ENCODE measurements at regions not wholly inside any gene's neighbourhood (a gene's known extent, or its start where the extent isn't known, plus 50 kb on each side); places are given as distances from the start of the nearest gene placed in this dataset.
"Not testable (repeated sequence)": the region's sequence is repeated elsewhere in the genome, so short reads cannot be mapped to it uniquely, and the experiment has no call there.

GRCh38 chr4:179151770-179152169 is 1709.5 kb upstream of the AGA start:
- H3K36me3 ChIP-seq: no peaks in the 10 kb centered on the region
- TF ChIP-seq CTCF (IDR thresholded peaks at IDR 0.05; ENCODE audit: low read depth, low read length): no peak
- H3K9me3 ChIP-seq (ENCODE audit: severe bottlenecking): no peaks in the 10 kb centered on the region
- H3K4me3 ChIP-seq (ENCODE audit: low read depth, low read length): no peak overlapping the region
- H3K27ac ChIP-seq: no peak overlapping the region
- DNase-seq: no peak
- H3K27me3 ChIP-seq (ENCODE audit: insufficient read depth, low read depth, severe bottlenecking): peaks cover 31% of the 10 kb centered on the region

- no peaks in the 10 kb centered on the region for H3K9me3 ChIP-seq (ENCODE audit: severe bottlenecking)
- DNase-seq: no peak
- H3K27me3 ChIP-seq (ENCODE audit: insufficient read depth, low read depth, severe bottlenecking): peaks cover 63% of the 10 kb centered on the region
- no peak overlapping the region for H3K4me3 ChIP-seq (ENCODE audit: low read depth, low read length)
- H3K27ac ChIP-seq: no peak overlapping the region
- no peaks in the 10 kb centered on the region for H3K36me3 ChIP-seq
- no peak for TF ChIP-seq CTCF (IDR thresholded peaks at IDR 0.05; ENCODE audit: low read depth, low read length)
These were observed 1720.9 kb upstream of the AGA start for GRCh38 chr4:179163147-179163546.

- TF ChIP-seq CTCF (IDR thresholded peaks at IDR 0.05; ENCODE audit: low read depth, low read length): no peak
- H3K4me3 ChIP-seq (ENCODE audit: low read depth, low read length): no peak overlapping the region
- no peaks in the 10 kb centered on the region for H3K9me3 ChIP-seq (ENCODE audit: severe bottlenecking)
These were observed 1722.2 kb upstream of the AGA start for GRCh38 chr4:179164267-179164999.

GRCh38 chr4:179165000-179165738 is 1722.9 kb upstream of the AGA start:
- Histone ChIP-seq H3K27me3 (ENCODE audit: insufficient read depth, low read depth, severe bottlenecking) (peaks cover 51% of the 10 kb centered on the region), H3K9me3 (ENCODE audit: severe bottlenecking) (no peaks in the 10 kb centered on the region), H3K36me3 (no peaks in the 10 kb centered on the region), H3K27ac (no peak overlapping the region), H3K4me3 (ENCODE audit: low read depth, low read length) (no peak overlapping the region)
- DNase-seq: no peak
- no peak for TF ChIP-seq CTCF (IDR thresholded peaks at IDR 0.05; ENCODE audit: low read depth, low read length)

More at GRCh38 chr4:179164267-179164999, 1722.2 kb upstream of the AGA start:
- Histone ChIP-seq H3K27me3 (ENCODE audit: insufficient read depth, low read depth, severe bottlenecking) (peaks cover 56% of the 10 kb centered on the region), H3K27ac (no peak overlapping the region), H3K36me3 (no peaks in the 10 kb centered on the region)
- DNase-seq: no peak

GRCh38 chr4:179165862-179166261 is 1723.6 kb upstream of the AGA start:
- Histone ChIP-seq H3K27ac (no peak overlapping the region), H3K36me3 (no peaks in the 10 kb centered on the region), H3K9me3 (ENCODE audit: severe bottlenecking) (no peaks in the 10 kb centered on the region), H3K4me3 (ENCODE audit: low read depth, low read length) (no peak overlapping the region), H3K27me3 (ENCODE audit: insufficient read depth, low read depth, severe bottlenecking) (peaks cover 54% of the 10 kb centered on the region)
- no peak for TF ChIP-seq CTCF (IDR thresholded peaks at IDR 0.05; ENCODE audit: low read depth, low read length)
- DNase-seq: no peak

- not testable (repeated sequence) for H3K4me3 ChIP-seq (ENCODE audit: low read depth, low read length); H3K27ac ChIP-seq; H3K9me3 ChIP-seq (ENCODE audit: severe bottlenecking); H3K36me3 ChIP-seq; DNase-seq
- peaks cover 39% of the 10 kb centered on the region for H3K27me3 ChIP-seq (ENCODE audit: insufficient read depth, low read depth, severe bottlenecking)
These were observed 1728.1 kb upstream of the AGA start for GRCh38 chr4:179170308-179170707.
